ENCODE measurements at regions not wholly inside any gene's neighbourhood (a gene's known extent, or its start where the extent isn't known, plus 50 kb on each side); places are given as distances from the start of the nearest gene placed in this dataset.

DNA sequence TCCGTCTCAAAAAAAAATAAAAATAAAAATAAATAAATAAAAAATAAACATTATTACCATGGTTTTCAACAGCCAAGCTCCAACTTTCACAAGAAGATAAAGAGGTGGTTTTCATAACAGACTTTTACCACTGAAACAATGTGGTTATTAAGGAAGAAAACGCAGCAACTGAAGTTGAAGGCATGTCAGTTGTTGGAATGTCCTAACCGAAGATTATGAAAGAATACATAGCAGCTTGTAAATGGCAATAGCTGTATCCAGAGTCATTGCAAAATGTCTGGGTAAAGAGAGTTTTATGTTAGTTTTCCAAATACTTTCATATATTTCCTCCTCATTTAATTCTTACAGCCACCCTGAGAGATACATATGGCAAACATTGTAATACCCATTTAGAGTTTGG is 161.6 kb upstream of the MARCKS start:
- no peak for DNase-seq
- Histone ChIP-seq H3K4me3 (no peak overlapping the region), H3K27me3 (no peaks in the 10 kb centered on the region), H3K9me3 (no peaks in the 10 kb centered on the region), H3K36me3 (no peaks in the 10 kb centered on the region), H3K4me1 (peaks cover 0 to 24% (median 0%) of the 10 kb centered on the region in 9 donors), H3K27ac (no peak overlapping the region)
- peak in 1 of 8 donors; percentile 39 for ATAC-seq
- 78 to 82% methylated on average over 3 of the region's 3 CpGs for WGBS, 2 donors
- no peak for TF ChIP-seq CTCF (IDR thresholded peaks at IDR 0.05)
- intact Hi-C loops (cut with DNase I), result no loop called here

DNA sequence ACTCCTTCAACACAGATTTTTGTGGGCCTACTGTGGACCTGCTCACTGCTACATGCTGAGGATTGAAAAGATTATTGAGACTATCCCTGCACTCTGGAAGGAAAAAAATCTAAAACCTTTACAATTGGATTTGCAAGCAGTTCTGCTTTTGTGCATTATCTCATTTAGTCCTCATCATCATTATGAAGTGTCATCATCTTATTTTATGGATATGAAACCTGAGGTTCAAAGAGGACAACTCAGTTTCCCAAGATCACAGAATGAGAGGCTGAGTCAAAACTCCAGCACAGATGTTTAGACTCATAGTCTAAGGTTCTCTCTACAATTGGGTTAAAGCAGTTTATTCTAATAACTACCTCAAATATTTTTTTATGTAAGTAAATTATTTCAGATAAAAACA is 160.2 kb upstream of the MARCKS start:
- no peak overlapping the region for H3K4me3 ChIP-seq
- H3K27me3 ChIP-seq, result no peaks in the 10 kb centered on the region
- H3K36me3 ChIP-seq, result no peaks in the 10 kb centered on the region
- H3K9me3 ChIP-seq, result no peaks in the 10 kb centered on the region
- peak in 1 of 8 donors; percentile 23 for ATAC-seq
- H3K4me1 ChIP-seq, result peaks cover 0 to 24% (median 0%) of the 10 kb centered on the region in 9 donors
- no peak for TF ChIP-seq CTCF (IDR thresholded peaks at IDR 0.05)
- DNase-seq, result no peak
- H3K27ac ChIP-seq, result peak overlapping the region in 1 of 10 donors; percentile 22
- intact Hi-C loops (cut with DNase I), result no loop called here

GRCh38 chr6:113697632-113698410 is 159.3 kb upstream of the MARCKS start:
- peak overlapping the region in 1 of 10 donors; percentile 22 for H3K27ac ChIP-seq
- ATAC-seq, result no peak
- no peak for TF ChIP-seq CTCF (IDR thresholded peaks at IDR 0.05)

DNA sequence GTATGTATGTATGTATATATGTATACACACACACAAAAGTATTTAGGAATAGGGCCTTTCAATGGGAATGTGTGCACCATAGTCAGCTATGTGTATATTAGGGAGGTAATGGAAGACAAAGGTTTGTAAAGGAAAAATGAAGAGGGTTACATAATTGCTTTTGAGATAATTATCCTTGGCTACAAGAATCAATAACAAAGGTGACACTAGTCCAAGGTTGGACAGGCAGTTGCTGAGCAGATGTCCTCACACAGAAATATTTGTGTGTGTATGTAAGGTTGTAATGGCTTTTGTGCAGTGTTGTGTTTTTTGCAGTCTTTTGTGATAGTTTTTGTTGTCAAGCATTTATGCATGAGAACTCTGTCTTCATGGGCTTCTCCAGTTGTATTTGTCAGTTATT is 157.9 kb upstream of the MARCKS start:
- ATAC-seq (no peak), DNase-seq (no peak)
- H3K9me3 ChIP-seq, result no peaks in the 10 kb centered on the region
- intact Hi-C loops (cut with DNase I), result no loop called here
- H3K4me1 ChIP-seq, result peaks cover 0 to 24% (median 0%) of the 10 kb centered on the region in 9 donors
- H3K27ac ChIP-seq, result no peak overlapping the region
- no peak overlapping the region for H3K4me3 ChIP-seq
- H3K36me3 ChIP-seq, result no peaks in the 10 kb centered on the region
- no peaks in the 10 kb centered on the region for H3K27me3 ChIP-seq
- no peak for TF ChIP-seq CTCF (IDR thresholded peaks at IDR 0.05)

More at GRCh38 chr6:113697632-113698410, 159.3 kb upstream of the MARCKS start:
- H3K27me3 ChIP-seq, result no peaks in the 10 kb centered on the region
- peaks cover 0 to 24% (median 0%) of the 10 kb centered on the region in 9 donors for H3K4me1 ChIP-seq
- DNase-seq, result no peak
- no peaks in the 10 kb centered on the region for H3K36me3 ChIP-seq
- intact Hi-C loops (cut with DNase I), result no loop called here
- no peak overlapping the region for H3K4me3 ChIP-seq
- H3K9me3 ChIP-seq, result no peaks in the 10 kb centered on the region
- WGBS, 2 donors, result 90 to 98% methylated on average over 4 of the region's 4 CpGs
